GM19328 (cell line): ENCODE measurements at regions not wholly inside any gene's neighbourhood (a gene's known extent, or its start where the extent isn't known, plus 50 kb on each side); places are given as distances from the start of the nearest gene placed in this dataset.

Source experiments
- ATAC-seq: cut with Tn5 transposase; IDR thresholded peaks from one replicate; pipeline ENCODE4 v1.9.1; 2021; ENCODE audit warnings: mild to moderate bottlenecking, moderate library complexity; ENCODE audit not compliant: unreplicated experiment

DNA sequence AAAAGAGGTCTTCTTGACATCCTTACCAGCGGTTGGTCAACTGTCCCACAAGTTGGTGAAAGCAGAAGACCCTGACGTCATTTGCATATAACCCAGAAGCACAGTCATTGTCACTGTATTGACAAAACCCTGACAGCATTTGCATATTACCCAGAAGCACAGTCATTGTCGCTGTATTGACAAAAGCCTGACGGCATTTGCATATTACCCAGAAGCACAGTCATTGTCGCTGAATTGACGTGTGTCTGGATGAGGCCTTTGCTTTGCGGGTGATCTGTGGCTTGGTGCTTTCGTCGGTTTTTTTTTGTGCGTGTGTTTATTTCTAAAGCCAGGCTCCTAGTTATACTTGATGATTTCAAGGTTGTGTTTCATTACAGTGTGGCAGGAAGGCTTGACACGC is 1145.2 kb downstream of the BRD1 start:
- no peak for ATAC-seq

GRCh38 chr22:48680601-48681000 is 1147.1 kb downstream of the BRD1 start:
- no peak for ATAC-seq

GRCh38 chr22:48679656-48680555 is 1147.8 kb downstream of the BRD1 start:
- ATAC-seq, result no peak

- no peak for ATAC-seq
Measured at GRCh38 chr22:48678171-48679135, 1149.2 kb downstream of the BRD1 start.

- no peak for ATAC-seq
Measured at GRCh38 chr22:48677621-48678020, 1150.1 kb downstream of the BRD1 start.

DNA sequence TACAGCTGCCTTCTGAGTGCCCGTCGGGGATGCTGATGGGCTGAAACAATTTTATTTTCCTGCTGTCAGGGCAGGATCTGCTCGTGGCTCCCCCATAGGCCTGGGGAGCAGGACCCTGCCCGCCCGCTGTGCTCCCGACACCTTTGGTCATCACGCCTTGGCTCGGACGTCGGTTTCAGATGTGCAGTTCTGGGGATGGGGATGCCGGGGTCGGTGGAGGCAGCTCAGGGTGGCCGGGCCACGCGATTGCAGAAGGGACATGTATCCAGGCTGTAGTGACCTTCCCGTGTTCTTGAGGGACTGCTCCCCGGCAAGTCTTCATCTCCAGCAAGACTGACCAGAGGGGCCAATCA is 1150.5 kb downstream of the BRD1 start:
- ATAC-seq, result no peak

DNA sequence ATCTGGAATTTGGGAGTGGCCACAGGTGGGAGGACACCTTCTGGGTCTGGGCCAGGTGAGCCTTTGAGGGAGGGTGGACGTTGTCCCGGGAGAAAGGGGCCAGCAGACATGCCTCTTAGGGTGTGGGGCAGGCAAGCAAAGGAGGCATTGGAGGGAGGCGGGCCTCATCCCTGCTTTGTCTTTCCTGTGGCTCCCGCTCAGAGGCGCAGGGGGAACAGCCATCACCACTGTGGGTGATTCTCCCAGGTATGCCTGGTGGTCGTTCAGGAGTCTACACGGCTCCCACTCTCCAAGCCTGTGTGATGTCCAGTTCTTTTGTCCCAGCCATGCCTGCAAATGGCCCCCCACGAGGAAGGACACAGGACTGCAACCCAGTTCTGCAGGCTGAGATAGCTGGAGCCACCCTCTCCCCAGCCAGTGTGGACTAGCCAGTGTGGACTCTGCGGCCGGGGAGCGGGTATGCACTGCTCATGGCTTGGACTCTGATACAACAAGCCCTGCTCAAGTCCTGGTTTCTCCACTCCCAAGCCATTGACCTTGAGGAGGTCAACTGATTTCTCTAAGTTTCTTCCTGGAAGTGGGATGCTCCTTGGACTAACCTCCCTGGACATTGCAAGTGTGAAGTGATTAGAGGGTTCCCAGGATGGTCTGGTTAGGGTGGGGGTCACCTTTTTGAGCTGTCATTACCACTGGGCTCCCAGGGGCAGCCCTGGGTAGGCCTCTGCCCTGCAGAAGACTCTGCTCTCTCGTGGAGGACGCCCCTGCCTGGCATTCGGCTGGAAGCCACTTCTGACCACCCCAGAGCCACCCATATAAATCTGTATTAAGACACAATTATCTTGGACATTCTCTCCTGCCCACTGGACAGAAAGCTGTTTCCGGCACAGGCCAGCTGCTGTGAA is 1151.2 kb downstream of the BRD1 start:
- ATAC-seq, result no peak

- ATAC-seq, result no peak
Measured at GRCh38 chr22:48675830-48676145, 1151.9 kb downstream of the BRD1 start.

- ATAC-seq, result no peak
Measured at GRCh38 chr22:48675141-48675829, 1152.4 kb downstream of the BRD1 start.

DNA sequence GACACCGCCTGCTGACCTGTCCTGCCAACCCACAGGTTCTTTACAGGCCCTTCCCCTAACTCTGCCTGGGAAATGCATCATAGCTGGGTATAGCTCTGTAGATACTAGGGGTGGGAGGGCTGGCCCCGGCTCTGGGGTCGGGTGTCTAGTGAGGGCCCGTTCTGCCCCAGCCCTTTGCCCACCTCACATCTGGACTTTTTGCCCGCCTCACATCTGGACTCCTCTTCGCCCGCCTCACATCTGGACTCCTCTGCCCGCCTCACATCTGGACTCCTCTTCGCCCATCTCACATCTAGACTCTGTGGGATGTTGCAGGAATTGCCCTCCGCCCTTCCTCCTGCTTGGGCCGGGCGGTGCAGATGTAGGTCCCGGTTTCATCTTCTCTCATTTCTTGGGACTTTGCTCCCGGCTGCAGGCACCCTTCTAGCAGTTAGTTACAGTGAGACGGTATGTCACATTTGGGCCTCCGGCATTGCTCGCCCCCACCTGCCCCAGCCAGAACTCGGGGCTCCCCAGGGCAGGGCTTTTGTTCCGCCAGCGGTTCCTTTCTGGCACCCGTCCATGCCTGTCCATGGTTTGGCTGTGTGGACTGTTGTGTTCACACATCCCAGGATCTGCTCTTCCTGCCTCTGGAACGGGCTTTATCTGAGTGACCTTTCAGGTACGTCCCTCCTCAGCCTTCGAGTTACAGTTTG is 1153.7 kb downstream of the BRD1 start:
- ATAC-seq, result no peak

DNA sequence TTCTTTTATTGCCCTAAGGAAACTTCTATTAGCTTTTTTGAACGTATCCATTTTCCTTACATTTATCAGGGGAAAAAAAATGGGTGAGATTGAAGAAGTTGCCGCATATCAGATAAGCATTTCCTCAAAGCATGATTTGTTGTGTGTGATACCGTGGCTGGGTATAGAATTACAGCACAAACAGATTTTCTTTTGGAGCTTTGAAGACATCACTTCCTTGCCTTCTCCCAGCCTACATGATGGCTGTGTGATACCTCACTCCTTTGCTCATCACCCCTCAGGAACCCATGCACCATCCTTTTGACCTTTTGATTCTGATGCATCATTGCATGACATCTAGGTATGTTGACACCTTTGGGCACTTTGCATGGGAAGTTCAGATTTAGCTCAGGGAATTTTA is 1155.3 kb downstream of the BRD1 start:
- ATAC-seq, result no peak

- no peak for ATAC-seq
Measured at GRCh38 chr22:48670731-48671130, 1156.9 kb downstream of the BRD1 start.

DNA sequence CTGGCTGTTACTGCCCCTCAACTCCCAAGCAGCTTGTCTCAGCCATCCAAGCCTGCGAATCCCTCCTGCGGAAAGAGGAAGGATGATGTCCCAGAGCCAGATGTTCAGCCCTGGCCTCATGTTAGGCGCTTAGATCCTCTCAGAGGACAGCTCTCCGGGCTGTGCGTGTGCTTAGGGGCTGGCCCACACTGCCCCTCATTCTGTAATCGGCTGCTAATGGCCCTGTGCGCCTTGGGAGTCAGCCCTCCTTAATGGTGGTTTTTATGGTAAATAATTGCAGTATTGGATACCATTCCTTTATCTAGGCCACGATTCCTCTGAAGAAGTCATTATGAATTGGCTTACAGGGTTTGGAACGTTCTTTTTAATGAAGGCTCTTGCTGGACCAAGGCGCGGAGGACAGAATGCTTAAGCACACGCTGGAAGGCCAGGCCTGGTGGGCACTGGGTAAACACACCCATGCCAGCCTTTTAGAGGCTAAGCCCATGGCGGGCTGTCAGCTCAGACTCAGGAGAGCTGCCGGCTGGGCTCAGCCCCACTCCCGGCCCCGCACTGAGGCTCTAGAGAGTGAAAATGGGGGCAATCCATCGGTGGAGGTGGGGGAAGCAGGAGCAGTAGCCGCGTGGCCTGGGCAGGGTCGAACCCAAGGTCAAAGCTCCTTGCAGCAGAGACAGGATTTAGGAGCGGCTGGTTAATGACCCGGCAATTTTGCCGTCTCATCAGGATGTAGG is 1157.5 kb downstream of the BRD1 start:
- ATAC-seq, result no peak

DNA sequence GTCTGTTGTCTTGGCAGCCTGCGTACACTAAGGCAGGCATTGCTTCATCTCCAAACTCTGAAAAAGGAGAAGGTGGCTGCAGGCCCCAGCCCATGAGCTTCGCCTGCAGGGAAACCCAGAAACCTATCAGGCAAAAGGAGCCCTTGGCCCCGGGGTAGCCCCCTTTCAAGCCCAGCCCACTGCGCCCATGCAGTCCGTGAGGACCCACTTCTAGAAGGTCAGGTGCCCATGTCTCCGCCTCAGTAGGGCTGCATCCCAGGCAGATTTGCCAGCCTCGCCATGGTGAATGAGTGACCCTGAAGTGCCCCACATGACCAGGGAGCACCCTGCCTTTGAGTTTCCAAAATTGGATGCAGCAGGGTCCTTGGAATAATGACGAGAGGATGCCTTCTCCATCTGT is 1158.4 kb downstream of the BRD1 start:
- no peak for ATAC-seq

GRCh38 chr22:48667289-48667688 is 1160.4 kb downstream of the BRD1 start:
- no peak for ATAC-seq

GRCh38 chr22:48666620-48667019 is 1161.1 kb downstream of the BRD1 start:
- ATAC-seq, result no peak

- ATAC-seq, result no peak
Measured at GRCh38 chr22:48665311-48665995, 1162.2 kb downstream of the BRD1 start.

DNA sequence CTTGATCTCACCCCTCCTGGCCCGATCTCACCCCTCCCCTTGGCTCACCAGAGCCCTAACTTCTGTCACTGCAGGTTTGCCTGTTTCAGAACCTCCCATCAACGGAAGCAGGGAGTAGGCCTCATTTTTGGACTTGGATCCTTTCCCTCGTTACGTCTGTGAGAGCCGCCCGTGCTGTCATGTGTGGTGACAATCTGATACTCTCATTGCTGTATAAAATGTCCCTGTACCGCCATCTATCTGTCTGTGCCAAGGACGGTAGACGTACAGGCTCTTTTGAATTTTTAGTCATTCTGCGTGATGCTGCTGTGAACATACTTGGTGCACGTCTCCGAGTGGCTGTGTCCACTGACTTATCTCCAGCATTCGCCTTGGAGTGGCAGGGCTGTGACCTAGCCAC is 1163.1 kb downstream of the BRD1 start:
- ATAC-seq, result no peak

- ATAC-seq, result no peak
Measured at GRCh38 chr22:48663297-48663696, 1164.4 kb downstream of the BRD1 start.
